ENCODE measurements at regions not wholly inside any gene's neighbourhood (a gene's known extent, or its start where the extent isn't known, plus 50 kb on each side); places are given as distances from the start of the nearest gene placed in this dataset.

DNA sequence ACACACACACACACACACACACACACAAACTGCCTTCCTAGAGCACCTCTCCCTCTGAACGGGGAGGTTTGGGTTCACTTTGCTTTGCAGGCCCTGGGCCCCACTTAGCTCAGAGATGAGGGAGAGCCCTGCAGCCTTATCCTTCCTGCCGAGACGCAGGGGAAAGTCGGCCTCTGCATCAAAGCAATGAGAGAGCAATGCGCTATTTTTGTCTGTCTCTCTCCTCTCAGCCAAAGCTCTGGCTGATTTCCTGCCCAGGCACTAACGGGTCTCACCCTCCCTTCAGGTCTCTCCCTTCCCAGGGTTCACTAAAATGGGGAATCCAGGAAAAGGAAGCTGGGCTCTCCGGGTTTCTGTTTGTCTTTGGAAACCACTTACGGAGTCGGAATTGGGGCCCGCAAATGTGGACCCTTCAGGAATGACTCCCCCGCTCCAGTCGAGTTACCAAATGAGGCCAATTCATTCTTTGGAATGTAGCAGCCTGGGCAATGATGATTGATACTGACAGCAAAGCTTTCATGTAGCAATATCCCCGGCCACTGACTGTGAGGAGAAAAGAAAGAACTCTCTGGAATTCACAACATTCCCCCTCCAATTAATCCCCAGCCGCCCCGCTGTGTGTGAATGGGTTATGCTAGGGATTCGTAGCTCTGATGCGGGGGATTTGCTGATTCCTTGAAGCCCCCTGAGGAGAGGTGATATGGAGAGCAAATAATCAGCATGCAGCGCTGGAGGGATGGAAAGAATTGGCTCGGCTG, 61.5 kb upstream of the WLS start:
- TF ChIP-seq, protein P1, sequence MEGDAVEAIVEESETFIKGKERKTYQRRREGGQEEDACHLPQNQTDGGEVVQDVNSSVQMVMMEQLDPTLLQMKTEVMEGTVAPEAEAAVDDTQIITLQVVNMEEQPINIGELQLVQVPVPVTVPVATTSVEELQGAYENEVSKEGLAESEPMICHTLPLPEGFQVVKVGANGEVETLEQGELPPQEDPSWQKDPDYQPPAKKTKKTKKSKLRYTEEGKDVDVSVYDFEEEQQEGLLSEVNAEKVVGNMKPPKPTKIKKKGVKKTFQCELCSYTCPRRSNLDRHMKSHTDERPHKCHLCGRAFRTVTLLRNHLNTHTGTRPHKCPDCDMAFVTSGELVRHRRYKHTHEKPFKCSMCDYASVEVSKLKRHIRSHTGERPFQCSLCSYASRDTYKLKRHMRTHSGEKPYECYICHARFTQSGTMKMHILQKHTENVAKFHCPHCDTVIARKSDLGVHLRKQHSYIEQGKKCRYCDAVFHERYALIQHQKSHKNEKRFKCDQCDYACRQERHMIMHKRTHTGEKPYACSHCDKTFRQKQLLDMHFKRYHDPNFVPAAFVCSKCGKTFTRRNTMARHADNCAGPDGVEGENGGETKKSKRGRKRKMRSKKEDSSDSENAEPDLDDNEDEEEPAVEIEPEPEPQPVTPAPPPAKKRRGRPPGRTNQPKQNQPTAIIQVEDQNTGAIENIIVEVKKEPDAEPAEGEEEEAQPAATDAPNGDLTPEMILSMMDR (IDR thresholded peaks at IDR 0.05), result no peak
- no peak for TF ChIP-seq POLR2A (IDR thresholded peaks at IDR 0.05)
- no peak for TF ChIP-seq EP300 (IDR thresholded peaks at IDR 0.05)

Data from ovary (tissue), 3 donors.